PC-9 (cell line): ENCODE measurements at regions not wholly inside any gene's neighbourhood (a gene's known extent, or its start where the extent isn't known, plus 50 kb on each side); places are given as distances from the start of the nearest gene placed in this dataset.

Source experiments
- BruUV-seq: library from RNA; stranded (reverse); fragments of 400-500 nt; replicated peaks from 2 replicates; lab custom pipeline; 2021; lab: Mats Ljungman, UMichigan
- CTCF ChIA-PET: fragments of 300-600 bp; sonication (Branson Sonifier 250); formaldehyde crosslinking; loops from one replicate; lab custom pipeline; 2022; ENCODE audit warnings: antibody characterized with exemption; lab: Charles Lee
- POLR2A ChIA-PET: fragments of 300-600 bp; sonication (Branson Sonifier 250); formaldehyde crosslinking; loops from one replicate; lab custom pipeline; 2022; ENCODE audit warnings: antibody characterized with exemption; ENCODE audit not compliant: unreplicated experiment; lab: Charles Lee
- DNase-seq, 2 experiments: peaks; one replicate each; pipeline versions ENCODE4 v3.0.0 to v3.0.0-alpha.2; 2015 to 2022; ENCODE audit warnings: mixed read lengths in 1 of 2
- H2AFZ ChIP-seq: fragments of 200-600 bp; sonication (generic); 2 replicates; pipeline ENCODE4 v1.8.1; 2017; ENCODE audit warnings: antibody characterized with exemption
- H3F3A ChIP-seq: fragments of 200-600 bp; sonication (generic); 2 replicates; pipeline ENCODE4 v1.8.1; 2017; ENCODE audit warnings: antibody characterized with exemption, mild to moderate bottlenecking, low read depth; ENCODE audit not compliant: insufficient read depth
- H3K27ac ChIP-seq: fragments of 200-600 bp; sonication (generic); 2 replicates; pipeline ENCODE4 v1.6.1; 2016; ENCODE audit warnings: mixed run types
- H3K27me3 ChIP-seq: fragments of 200-600 bp; sonication (generic); 2 replicates; pipeline ENCODE4 v1.6.1; 2016; ENCODE audit warnings: low read depth, mixed run types; ENCODE audit not compliant: insufficient read depth
- H3K36me3 ChIP-seq: fragments of 200-600 bp; sonication (generic); 2 replicates; pipeline ENCODE4 v1.6.1; 2016; ENCODE audit warnings: low read depth, mixed run types
- H3K4me1 ChIP-seq: fragments of 200-600 bp; sonication (generic); replicated peaks from 2 replicates; pipeline ENCODE4 v1.6.1; 2016; ENCODE audit warnings: mixed run types; ENCODE audit not compliant: insufficient read depth
- H3K4me2 ChIP-seq: fragments of 200-600 bp; sonication (generic); 2 replicates; pipeline ENCODE4 v1.6.1; 2017; ENCODE audit warnings: mixed run types
- H3K4me3 ChIP-seq: fragments of 200-600 bp; sonication (generic); 2 replicates; pipeline ENCODE4 v1.6.1; 2016; ENCODE audit warnings: mixed run types
- H3K79me2 ChIP-seq: fragments of 200-600 bp; sonication (generic); 2 replicates; pipeline ENCODE4 v1.6.1; 2017; ENCODE audit warnings: low read depth, mixed run types
- H3K9me2 ChIP-seq: fragments of 200-600 bp; sonication (generic); 2 replicates; pipeline ENCODE4 v1.8.1; 2017; ENCODE audit warnings: mild to moderate bottlenecking; ENCODE audit not compliant: insufficient read depth
- H3K9me3 ChIP-seq: fragments of 200-600 bp; sonication (generic); 2 replicates; pipeline ENCODE4 v1.8.1; 2016; ENCODE audit warnings: low read depth; ENCODE audit not compliant: insufficient read depth
- H4K20me1 ChIP-seq: fragments of 200-600 bp; sonication (generic); 2 replicates; pipeline ENCODE4 v1.8.1; 2017; ENCODE audit not compliant: insufficient read depth
- CTCF ChIP-seq: fragments of 200-600 bp; sonication (generic); conservative IDR thresholded peaks from 2 replicates; pipeline ENCODE4 v1.6.1; 2017; ENCODE audit warnings: mixed run types, antibody characterized with exemption, mild to moderate bottlenecking, moderate library complexity
- EZH2 ChIP-seq: fragments of 200-600 bp; sonication (generic); IDR thresholded peaks from 2 replicates; pipeline ENCODE4 v1.8.0; 2017; ENCODE audit warnings: antibody characterized with exemption, low read depth
- intact Hi-C: fragments of 100-400 bp; cut with micrococcal nuclease; formaldehyde crosslinking; loops from one replicate; pipeline ENCODE4 v1.10.0; 2022; ENCODE audit not compliant: unreplicated experiment

- no peak overlapping the region for H3K4me3 ChIP-seq
- no peaks in the 10 kb centered on the region for H3K4me1 ChIP-seq
- POLR2A ChIA-PET, result no interaction called here
- H3K9me2 ChIP-seq, result no peaks in the 10 kb centered on the region
- TF ChIP-seq EZH2 (no peak), CTCF (no peak)
- no peak for DNase-seq
- no peaks in the 10 kb centered on the region; the same call in 1 of the 2 replicates for H3K9me3 ChIP-seq
- no peak overlapping the region for H2AFZ ChIP-seq
- CTCF ChIA-PET, result interaction anchor here (0.6 kb wide), 1 partner anchor 1203 kb away, joined by 5 read pairs; no protein-coding TSS in a partner anchor
- H3K36me3 ChIP-seq, result no peaks in the 10 kb centered on the region
- H3K79me2 ChIP-seq, result no peaks in the 10 kb centered on the region
- H3F3A ChIP-seq, result no peaks in the 10 kb centered on the region
- H3K4me2 ChIP-seq, result no peak overlapping the region
- H3K27me3 ChIP-seq, result no peaks in the 10 kb centered on the region
- no TSS peak for BruUV-seq
- intact Hi-C loops, result no loop called here
- H4K20me1 ChIP-seq, result no peaks in the 10 kb centered on the region
- no peak overlapping the region for H3K27ac ChIP-seq
Measured at GRCh38 chr1:83716641-83717040, 282.3 kb downstream of the TTLL7 start.

GRCh38 chr1:83715550-83715949, 283.4 kb downstream of the TTLL7 start:
- POLR2A ChIA-PET, result no interaction called here
- BruUV-seq, result no TSS peak
- H3K9me3 ChIP-seq, result no peaks in the 10 kb centered on the region; the same call in 1 of the 2 replicates
- H3K36me3 ChIP-seq, result no peaks in the 10 kb centered on the region
- TF ChIP-seq CTCF (no peak), EZH2 (no peak)
- DNase-seq, result no peak
- H3F3A ChIP-seq, result no peaks in the 10 kb centered on the region
- no peak overlapping the region for H2AFZ ChIP-seq
- intact Hi-C loops, result no loop called here
- H3K27me3 ChIP-seq, result no peaks in the 10 kb centered on the region
- no peak overlapping the region for H3K4me2 ChIP-seq
- CTCF ChIA-PET, result no interaction called here
- H4K20me1 ChIP-seq, result no peaks in the 10 kb centered on the region
- H3K27ac ChIP-seq, result no peak overlapping the region
- no peaks in the 10 kb centered on the region for H3K9me2 ChIP-seq
- no peak overlapping the region for H3K4me3 ChIP-seq
- H3K79me2 ChIP-seq, result no peaks in the 10 kb centered on the region
- H3K4me1 ChIP-seq, result no peaks in the 10 kb centered on the region

- Histone ChIP-seq H3K27ac (no peak overlapping the region), H3K4me3 (no peak overlapping the region), H3K27me3 (no peaks in the 10 kb centered on the region), H3K4me1 (no peaks in the 10 kb centered on the region), H3F3A (no peaks in the 10 kb centered on the region), H4K20me1 (no peaks in the 10 kb centered on the region), H3K79me2 (no peaks in the 10 kb centered on the region), H3K36me3 (no peaks in the 10 kb centered on the region), H3K9me2 (no peaks in the 10 kb centered on the region), H3K4me2 (no peak overlapping the region), H3K9me3 (no peaks in the 10 kb centered on the region), H2AFZ (no peak overlapping the region)
- ChIA-PET CTCF (no interaction called here), POLR2A (no interaction called here)
- DNase-seq, result no peak
- no TSS peak for BruUV-seq
- intact Hi-C loops, result no loop called here
- TF ChIP-seq CTCF, result no peak
- TF ChIP-seq EZH2, result no peak
Measured at GRCh38 chr1:83709662-83710061, 289.3 kb downstream of the TTLL7 start.
